ENCODE measurements at regions not wholly inside any gene's neighbourhood (a gene's known extent, or its start where the extent isn't known, plus 50 kb on each side); places are given as distances from the start of the nearest gene placed in this dataset.

DNA sequence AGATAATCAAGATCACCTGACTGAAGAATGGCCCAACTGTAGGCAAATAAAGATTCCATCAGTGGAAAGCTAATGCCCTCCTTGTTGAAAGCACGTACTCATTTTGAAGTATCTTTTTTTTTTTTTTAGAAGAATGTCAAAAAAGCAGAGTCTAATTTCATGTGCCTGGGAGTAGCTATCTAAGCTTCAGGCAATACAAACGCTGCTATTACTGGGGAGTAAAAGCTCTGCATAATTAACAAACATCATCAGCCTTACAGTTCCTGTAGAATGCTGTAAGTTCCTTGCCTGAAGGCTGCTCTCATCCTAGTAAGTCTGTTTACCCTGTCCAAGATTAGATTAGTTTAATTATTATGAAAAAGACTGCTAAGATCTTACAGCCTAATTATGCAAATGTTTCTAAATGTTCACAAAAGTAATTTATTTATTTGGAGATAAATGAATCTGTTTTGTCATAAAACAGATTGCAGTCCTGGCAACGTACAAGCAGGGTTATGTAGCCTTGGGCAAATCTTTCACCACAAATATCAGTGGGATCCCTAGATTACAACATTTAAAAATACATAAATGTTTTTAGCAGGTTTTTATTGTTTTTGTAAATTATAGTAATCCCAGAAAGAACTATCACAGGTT lies 451.3 kb upstream of the AGTR1 start:
- ChIA-PET POLR2A (ENCODE audit: low non-redundant PET) (interaction anchor here (0.7 kb wide), 1 partner anchor 291 kb away, joined by 3 read pairs; no protein-coding TSS in a partner anchor), CTCF (no interaction called here)

DNA sequence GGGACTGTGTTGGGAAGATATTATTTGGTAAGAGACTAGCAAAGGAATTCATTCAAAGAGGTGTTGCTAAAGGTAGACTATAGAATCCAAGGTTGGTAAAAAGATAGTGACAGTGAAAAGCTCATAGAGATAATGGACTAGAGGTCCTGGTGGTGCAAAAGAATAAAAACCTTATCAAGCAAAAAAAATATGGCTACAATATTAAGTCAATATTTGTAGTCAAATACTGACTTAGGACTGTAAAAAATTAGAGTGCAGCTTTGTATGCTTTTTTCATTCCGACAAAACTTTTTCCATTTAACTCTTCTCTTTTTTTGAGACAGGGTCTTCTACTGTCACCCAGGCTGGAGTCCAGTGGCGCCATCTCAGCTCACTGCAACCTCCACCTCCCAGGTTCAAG lies 444.0 kb upstream of the AGTR1 start:
- POLR2A ChIA-PET (ENCODE audit: low non-redundant PET): no interaction called here
- H3K27ac ChIP-seq: no peak overlapping the region
- CTCF ChIA-PET: interaction anchor here (0.5 kb wide), 1 partner anchor 607 kb away, joined by 3 read pairs; no protein-coding TSS in a partner anchor

More for the DNA sequence above, 451.3 kb upstream of the AGTR1 start:
- TF ChIP-seq, protein P1, sequence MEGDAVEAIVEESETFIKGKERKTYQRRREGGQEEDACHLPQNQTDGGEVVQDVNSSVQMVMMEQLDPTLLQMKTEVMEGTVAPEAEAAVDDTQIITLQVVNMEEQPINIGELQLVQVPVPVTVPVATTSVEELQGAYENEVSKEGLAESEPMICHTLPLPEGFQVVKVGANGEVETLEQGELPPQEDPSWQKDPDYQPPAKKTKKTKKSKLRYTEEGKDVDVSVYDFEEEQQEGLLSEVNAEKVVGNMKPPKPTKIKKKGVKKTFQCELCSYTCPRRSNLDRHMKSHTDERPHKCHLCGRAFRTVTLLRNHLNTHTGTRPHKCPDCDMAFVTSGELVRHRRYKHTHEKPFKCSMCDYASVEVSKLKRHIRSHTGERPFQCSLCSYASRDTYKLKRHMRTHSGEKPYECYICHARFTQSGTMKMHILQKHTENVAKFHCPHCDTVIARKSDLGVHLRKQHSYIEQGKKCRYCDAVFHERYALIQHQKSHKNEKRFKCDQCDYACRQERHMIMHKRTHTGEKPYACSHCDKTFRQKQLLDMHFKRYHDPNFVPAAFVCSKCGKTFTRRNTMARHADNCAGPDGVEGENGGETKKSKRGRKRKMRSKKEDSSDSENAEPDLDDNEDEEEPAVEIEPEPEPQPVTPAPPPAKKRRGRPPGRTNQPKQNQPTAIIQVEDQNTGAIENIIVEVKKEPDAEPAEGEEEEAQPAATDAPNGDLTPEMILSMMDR (conservative IDR thresholded peaks at IDR 0.05; ENCODE audit: low read depth): no peak
- DNase-seq (ENCODE audit: low spot score): no peak
- H3K27ac ChIP-seq: no peak overlapping the region

DNA sequence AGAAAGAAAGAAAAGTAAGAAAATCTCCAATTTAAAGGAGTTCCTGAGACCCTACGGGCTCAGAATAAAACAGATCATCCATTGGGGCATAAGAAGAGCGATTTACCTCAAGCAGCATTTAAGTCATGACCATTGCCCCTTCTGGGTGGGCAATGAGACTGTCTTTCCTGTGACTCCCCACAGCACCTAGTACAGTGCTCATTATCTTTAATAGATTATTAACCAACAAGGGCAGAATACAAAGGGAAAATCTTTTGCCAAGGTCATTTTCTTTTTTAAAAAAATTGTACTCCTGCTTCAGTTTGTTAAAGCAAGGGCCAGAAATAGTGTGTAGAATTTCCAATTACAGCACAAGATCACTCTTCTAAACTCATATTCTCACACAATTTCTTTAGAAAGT lies 443.3 kb upstream of the AGTR1 start:
- no peak overlapping the region for H3K27ac ChIP-seq
- DNase-seq (ENCODE audit: low spot score): no peak
- CTCF ChIA-PET: interaction anchor here (0.5 to 0.6 kb wide), 2 partner anchors 65 to 607 kb away, joined by 3 to 4 read pairs; no protein-coding TSS in a partner anchor
- POLR2A ChIA-PET (ENCODE audit: low non-redundant PET): no interaction called here
- TF ChIP-seq, protein P1 (conservative IDR thresholded peaks at IDR 0.05; ENCODE audit: low read depth): no peak

More for the DNA sequence above, 444.0 kb upstream of the AGTR1 start:
- DNase-seq (ENCODE audit: low spot score): no peak
- TF ChIP-seq, protein P1 (conservative IDR thresholded peaks at IDR 0.05; ENCODE audit: low read depth): no peak

DNA sequence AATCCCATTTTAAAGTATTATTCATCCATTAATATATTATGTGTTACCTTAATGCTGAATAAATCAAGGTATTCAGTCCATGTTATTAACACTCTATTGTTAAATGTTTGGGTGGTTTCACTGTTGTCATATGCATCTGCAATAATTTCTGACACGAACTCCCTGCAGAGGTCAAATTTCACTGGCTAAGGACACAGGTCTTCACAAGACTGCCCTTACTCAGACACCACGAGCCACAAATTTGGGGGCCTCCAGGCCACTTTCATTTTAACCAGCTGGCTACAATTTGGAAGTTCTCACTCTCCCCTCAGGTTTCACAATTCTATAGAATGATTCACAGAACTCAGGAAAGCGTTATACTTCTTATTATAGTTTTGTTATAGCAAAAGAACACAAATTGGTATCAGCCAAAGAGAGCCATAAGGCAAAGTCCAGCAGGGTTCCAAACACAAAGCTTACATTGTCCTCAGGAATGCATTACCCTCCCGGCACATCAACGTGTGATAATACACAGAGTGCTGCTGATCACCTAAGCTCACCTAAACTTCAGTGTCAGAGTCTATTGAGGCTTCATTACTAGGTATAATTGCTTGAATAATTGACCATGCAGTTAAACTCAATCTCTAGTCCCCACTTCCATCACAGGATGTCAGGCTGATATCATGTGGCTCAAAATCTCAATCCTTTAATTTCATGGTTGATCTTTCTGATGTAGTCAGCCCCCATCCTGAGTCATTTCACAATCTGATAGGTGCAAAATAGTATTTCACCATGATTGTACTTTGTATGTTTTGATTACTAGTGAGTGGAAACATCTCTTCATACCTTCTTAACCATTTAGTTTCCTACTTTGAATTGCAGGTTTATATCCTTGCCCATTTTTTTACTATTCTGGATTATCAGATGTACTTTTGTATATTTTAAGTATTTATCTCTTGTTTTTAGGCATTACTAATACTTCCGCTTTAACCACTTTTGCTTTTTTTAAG lies 441.4 kb upstream of the AGTR1 start:
- ChIA-PET POLR2A (ENCODE audit: low non-redundant PET) (no interaction called here), CTCF (no interaction called here)
- TF ChIP-seq, protein P1 (conservative IDR thresholded peaks at IDR 0.05; ENCODE audit: low read depth): no peak
- H3K27ac ChIP-seq: no peak overlapping the region
- no peak for DNase-seq (ENCODE audit: low spot score)

DNA sequence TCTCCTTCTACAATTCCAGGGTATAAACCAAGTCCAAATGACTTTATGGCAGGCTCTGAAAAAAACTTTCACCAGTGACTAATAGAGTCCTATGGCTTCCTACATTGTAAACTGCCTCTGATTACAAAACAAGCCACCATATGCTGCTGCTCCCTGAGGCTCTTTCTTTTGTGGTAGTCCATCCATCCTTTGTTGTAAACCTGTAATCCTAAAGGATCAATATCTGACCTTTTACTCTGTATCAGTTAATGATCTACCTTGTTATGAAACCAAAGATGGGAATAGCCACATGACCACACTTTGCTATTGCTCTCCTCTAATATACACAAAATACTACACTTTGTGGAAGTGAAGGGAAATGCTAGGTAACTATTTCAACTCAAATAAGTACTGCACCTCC lies 434.7 kb upstream of the AGTR1 start:
- no peak overlapping the region for H3K27ac ChIP-seq
- TF ChIP-seq, protein P1 (conservative IDR thresholded peaks at IDR 0.05; ENCODE audit: low read depth): no peak
- DNase-seq (ENCODE audit: low spot score): no peak
- CTCF ChIA-PET: no interaction called here
- POLR2A ChIA-PET (ENCODE audit: low non-redundant PET): no interaction called here

DNA sequence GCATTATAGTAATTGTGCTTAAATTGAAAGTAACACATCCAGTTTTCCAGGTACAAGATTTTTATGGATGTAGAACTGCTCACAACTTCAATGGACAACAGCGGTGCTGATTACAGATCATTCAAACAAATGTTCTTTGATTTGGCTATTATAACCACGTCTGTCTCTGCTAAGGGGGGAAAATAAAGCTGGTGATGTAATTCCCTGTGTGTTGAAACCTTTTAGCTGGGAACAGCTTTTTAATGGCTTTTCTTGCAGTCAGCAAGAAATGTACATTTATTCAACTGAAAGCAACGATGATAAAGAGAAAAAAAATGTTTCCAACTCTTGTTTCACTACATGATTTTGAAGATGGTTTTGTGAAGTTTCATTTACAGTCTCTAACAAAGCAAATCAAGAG lies 431.9 kb upstream of the AGTR1 start:
- CTCF ChIA-PET: no interaction called here
- no peak overlapping the region for H3K27ac ChIP-seq
- TF ChIP-seq, protein P1 (conservative IDR thresholded peaks at IDR 0.05; ENCODE audit: low read depth): no peak
- no peak for DNase-seq (ENCODE audit: low spot score)
- POLR2A ChIA-PET (ENCODE audit: low non-redundant PET): no interaction called here

All from RWPE1 (cell line).